Amniotic stem cell (primary cell): ENCODE measurements at regions not wholly inside any gene's neighbourhood (a gene's known extent, or its start where the extent isn't known, plus 50 kb on each side); places are given as distances from the start of the nearest gene placed in this dataset.

Source experiments
- DNase-seq: peaks from one replicate; lab custom pipeline; 2025; lab: John Stamatoyannopoulos, UW

GRCh38 chr10:3428826-3429225 lies 256.2 kb upstream of the PITRM1 start:
- no peak for DNase-seq

- no peak for DNase-seq
Observed at GRCh38 chr10:3427950-3428354, 255.4 kb upstream of the PITRM1 start.

DNA sequence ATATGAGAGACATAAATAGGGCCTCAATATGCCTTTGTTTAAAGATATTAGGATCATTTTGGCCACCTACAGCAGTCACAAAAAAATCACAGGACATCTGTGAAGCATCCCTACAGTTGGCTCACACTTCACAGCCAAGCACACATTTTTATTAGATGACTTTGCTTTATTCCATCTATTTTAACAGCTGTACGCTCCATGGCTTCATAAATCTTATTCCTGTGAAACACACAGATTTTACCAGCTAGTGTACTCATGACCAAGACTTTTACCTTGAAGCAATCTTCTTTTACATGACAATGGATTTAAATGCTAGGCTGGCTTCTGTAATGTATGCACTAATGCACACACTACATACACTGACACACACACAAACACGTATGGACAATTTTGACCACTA lies 254.8 kb upstream of the PITRM1 start:
- no peak for DNase-seq

GRCh38 chr10:3426190-3426845 lies 253.7 kb upstream of the PITRM1 start:
- DNase-seq, result no peak

DNA sequence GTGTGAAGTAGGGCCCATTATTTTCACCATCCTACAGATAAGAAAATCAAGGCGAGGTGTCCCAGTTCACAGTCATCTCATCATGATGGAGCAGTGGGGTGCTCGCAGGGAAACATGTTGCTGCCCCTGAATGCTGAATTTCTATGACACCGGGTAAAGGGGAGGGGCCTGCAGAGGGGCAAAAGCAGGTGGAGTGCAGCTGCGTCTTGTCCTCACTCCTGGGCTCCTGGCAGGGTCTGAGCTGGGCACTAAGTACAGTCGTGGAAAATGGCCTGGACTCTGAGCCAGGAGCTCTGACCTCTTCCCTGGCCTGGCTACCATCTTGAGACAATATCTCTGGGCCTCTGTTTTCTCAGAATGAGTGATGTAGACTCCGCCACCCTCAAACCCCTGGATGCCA lies 253.1 kb upstream of the PITRM1 start:
- no peak for DNase-seq

DNA sequence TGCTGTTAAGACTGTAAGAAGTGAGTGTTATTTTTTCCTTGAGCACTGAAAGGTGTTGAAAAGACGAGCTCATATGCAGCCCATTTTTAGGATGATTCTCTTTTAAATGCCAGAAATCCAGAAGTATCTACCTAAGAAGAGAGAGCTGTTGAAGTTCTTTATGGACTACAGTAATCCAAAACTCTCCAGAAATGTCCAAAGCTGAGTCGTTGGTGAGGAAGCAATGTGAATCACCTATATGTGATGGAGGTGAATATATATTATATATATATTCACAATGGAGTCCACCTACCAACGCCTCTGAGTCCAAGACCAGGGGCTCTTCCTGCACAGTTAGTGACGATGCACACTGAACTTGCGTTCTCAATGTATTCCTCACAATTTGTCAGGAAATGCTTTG lies 252.7 kb upstream of the PITRM1 start:
- no peak for DNase-seq

DNA sequence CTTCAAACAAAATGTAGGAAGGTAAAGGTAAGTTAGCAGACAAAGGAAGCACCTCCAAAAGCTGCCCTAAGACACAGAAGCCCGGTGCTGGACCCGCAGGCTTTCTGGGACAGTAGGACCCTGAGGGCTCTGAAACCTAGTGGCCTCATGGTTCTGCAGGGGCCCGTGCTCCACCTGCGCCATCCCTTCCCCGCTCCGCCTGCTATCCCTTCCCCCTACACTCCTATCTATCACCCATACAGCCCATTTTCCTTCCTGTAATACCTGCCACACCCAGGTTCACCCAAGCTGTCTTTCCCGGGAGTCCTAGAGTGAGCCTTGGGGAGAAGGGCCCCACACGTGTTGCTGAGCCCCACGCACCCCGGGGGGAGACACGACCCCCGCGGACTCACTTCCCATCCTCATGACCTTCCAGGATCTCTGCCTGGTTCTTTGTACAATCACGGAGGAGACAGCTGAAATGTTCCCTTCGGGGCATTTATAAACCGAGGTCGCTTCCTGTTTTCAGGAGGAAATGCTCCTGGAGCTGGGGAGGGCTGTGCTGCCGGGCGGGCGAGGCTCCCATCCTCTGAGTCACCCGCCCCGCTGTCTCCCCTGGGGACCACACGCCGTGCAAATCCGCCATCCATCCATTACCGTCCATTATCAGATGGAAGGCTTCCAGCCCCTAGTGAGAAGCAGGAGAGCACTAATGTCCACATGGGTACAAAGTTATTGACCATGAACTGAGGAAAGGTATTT lies 251.7 kb upstream of the PITRM1 start:
- no peak for DNase-seq

DNA sequence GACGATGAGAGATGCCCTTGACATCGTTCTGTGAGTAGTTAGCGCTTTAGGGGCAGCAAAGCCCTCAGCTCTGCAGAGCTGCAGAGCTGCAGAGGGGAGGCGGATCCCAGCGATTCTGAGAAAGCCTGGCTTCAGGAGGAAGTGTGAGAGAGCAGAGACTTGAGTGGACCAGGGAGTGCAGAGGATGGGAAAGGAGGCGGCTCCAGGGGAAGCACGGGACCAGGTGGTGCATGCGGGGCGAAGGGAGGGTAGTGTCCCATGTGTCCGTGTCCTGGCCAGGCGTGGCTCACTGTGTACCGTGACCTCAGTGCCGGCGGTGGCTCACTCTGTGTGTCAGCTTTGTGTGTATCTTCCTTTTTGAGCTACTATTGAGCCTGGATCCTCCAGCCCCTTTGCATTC lies 250.8 kb upstream of the PITRM1 start:
- no peak for DNase-seq

DNA sequence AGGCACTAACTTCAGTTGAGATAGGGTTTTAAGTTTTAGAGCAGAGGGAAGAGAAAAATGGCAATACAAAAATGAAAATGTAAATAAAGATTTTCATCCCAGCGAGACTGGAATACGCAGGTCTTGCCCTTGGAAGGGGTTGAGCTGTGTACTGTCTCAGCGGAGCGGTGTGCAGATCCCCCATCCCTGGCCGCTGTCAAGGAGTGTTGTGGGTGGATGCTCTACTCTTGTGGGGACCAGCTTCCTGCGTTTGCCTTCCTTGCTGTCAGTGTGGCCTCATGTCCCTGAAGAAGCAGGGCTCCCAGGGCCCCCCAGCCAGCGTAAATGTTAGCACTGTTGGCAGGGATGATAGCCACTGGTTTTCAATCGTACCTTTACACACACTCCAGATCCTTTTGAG lies 249.7 kb upstream of the PITRM1 start:
- no peak for DNase-seq

DNA sequence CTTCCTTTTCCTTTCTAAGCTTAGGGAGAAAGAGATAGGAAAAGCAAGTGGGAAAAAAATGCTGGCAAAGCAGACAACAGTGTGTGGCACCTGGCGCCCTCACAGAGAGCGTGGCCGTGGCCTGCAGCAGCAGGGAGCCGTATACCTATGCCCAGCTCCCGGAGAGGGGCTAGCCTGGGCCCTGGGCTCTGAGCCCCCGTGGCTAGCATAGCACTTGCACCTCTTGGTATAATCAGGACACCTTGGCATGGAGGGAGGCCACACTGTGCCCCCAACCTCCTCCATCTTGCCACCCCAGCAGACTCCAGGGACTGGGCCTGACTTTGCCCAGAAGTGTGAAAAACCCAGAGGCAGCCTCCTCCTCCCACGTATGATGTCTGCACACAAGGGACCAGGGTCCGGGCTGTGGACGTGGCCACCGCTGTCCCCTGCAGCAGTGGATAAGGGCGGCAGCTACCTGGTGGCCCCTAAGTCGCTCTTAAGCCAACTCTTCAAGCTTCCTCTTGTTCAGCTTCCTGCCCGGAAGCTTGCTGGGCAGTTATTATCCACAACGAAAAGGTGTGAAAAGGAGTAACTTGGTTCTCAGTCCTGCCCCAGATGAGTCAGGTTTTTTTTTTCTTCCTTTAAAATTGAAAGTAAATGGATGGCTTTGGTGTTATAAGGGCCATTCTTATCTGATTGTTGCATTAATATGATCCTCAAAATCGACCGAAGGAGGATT lies 249.1 kb upstream of the PITRM1 start:
- DNase-seq, result no peak

GRCh38 chr10:3420527-3421469 lies 248.2 kb upstream of the PITRM1 start:
- DNase-seq, result no peak

DNA sequence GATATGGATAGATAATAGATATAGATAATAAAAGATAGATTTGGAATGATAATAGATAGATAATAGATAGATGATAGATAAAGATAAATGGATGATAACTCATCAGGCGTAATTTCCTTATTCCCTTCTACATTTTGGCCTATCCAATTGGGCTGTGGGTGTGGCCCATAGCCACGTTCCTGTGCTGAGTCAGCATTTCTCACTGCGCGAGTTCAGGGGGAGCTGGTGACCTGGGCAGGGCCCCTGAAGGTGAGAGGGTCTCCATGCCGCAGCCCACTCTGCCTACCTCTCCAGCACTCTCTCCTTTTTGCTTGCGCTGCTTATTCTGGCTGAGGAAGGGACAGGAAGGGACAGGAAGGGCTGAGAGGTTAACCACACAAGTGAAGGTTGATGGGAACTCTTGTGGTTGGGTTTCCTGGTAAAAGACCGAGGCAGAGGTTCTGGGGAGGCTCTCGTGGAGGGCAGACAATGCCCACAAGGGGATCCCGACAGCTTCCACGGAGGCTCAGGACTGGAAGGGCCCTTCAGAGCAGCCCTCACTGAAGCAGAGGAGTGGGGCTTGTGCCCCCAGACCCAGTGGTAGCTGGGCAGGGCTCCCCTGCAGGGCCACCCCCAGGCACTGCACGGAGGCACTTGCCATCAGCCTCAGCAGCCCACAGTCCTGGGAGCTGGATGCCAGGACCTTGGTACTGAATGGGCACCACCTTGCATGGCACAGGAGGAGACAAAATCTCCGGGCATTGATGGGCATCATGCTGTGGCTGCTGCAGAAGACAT lies 247.3 kb upstream of the PITRM1 start:
- DNase-seq, result no peak

DNA sequence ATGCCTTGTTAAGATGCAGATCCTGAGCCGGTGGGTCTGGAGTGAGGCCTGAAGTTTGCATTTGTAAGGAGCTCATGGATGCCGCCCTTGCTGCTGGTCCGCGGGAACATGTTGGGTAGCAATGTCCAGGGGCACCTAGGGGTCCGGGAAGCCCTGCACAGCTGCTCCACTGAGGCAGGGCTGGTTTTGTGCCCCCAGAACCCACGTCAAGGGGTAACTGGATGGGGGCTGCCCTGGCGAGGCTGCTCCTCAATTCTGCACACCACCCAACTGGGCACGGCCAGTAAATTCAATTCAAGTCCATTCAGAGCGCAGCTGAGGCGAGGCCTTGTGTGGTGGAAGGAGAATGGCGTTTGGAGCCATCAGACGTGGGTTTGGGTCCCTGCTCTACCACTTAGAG lies 246.3 kb upstream of the PITRM1 start:
- DNase-seq, result no peak

DNA sequence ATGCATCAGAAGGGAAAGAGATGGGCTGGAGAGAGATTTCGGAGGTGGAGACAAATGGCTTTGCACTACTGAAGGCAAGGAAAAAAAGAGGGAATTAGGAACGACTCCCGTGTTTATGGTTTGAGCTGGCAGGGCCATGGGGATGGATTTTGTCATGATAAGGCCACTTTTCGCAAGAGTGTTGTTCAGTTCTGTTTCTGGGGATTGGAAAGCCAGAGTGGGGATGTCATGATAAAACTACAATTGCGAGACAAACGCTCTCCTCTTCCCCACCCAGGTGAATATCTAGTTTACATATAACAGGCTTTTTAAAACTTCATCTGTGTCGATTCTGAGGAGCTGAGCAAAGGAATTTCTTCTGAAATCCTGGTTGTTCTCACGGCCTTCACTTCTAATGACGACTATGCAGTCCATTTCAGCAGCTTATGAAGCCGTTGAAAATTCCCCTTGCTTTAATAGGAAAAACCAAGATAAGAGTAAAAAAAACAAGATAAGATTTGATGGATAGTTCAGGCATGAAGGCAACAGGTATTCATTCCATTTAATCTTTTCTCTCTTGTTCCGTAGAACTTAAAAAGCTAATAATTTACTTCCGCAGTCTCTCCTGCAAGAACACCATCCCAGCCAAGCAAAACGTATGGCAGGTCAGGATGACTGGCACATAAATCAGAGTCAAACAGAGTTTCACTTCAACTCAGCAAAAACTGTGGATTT lies 245.6 kb upstream of the PITRM1 start:
- DNase-seq, result no peak

- DNase-seq, result no peak
Observed at GRCh38 chr10:3417096-3417495, 244.5 kb upstream of the PITRM1 start.

DNA sequence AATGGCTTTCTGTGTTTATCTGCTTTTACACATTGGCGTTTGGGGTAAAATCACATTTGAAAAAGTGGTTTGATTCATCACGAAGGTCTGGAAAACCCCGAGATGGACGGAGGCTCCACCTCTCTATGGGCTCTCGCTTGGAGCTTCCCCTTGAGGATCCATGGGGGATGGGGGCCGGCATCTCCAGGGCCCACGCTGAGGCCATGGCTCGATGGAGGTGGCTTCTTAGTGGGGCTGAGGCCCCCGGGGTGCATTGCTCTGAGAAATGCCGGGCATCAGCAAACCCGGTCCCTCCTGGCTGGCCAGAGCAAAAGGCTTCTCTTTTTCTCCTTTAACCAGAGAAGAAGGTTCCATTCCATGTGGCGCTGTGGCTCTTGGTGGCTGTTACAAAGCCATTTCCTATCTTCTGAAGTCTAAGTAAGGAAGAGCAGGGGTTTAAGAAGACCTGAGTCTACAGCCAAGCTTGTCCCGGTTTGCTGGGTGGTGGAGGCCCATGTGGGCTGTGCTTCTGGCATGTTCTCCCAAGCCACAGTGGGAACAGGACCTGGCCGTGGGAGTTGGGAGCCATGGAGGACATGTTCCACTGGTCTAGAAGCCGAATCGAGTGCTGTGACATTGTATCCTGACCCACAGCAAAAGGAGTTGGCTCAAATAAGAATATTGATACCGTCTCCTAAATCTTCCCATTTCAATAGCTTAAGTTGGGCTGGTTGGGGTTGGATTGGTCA lies 243.5 kb upstream of the PITRM1 start:
- no peak for DNase-seq

DNA sequence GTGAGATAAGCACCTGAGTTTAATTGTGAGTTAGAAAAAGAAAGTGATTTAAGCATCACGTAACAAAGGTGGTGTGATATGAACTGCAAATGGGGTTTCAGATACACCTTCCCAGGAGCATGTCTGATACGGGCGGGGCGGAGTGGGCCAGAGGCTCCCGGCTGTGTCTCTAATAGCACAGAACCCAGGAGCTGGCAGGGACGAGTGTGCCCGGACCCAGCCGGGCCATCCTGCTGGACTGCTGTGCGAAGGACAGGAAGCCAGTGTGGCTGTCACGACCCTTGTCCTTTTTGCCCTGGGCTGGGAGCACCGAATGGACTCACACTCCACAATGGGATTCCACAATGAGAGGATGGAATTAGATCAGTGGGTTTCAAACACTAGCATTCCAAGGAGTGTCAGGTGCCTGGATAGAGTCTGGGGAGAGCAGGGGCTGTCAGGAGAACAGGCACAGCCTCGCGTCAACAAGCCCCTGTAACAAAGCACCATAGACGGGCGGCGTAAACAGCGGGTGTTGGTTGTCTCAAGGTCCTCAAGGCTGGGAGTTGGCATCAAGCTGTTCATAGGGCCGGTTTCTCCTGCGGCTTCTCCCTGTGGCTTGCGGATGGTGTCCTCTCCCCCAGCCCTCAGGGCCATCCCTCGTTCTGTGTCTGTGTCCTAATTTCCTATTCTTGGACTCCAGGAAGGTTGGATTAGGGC lies 242.6 kb upstream of the PITRM1 start:
- no peak for DNase-seq

DNA sequence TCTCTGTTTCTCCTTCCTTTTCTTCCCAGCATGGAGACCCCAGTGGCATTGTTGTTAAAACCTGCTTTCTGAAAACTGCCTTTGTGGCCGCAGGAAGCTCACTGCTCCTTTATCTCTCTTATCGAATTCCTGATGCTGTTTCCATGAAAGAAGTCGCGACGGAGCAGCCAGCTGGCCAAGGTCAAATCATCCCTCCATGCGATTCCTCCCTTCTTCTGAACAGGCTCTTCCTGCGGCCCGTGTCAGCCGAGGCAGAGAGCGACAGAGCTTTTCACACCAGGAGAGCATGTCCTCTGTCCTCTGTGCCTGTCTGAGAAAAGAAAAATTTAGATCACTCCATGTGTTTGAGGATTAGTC lies 242.1 kb upstream of the PITRM1 start:
- DNase-seq, result no peak

DNA sequence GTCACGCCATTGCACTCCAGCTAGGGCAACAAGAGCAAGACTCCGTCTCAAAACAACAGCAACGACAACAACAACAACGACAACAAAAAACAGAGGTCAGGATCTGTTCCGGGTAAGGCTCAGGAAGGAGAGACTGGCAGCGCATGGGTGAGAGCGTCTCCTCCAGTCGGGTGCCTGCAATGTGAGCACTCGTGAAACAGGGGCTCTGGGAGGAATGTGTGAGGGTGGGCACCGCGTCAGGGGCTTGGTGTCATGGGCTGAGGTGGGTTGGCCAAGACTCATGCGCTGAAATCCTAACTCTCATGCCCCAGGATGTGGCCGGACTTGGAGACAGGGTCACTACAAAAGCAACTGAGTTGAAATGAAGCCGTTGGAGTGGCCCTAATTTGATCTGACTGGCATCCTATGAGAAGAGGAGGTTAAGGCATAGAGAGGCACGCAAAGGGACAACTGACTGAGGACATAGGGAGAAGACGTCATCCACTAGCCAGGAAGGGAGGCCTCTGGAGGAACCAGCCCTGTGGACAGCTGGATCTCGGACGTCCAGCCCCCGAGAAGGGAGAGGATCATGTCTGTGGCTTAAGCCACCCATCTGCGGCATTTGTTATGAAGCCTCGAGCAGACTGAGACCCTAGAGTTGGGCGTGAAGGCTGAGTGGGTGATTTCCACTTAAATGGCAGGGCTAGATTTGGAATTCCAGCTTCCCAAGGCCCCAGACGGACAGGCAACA lies 241.5 kb upstream of the PITRM1 start:
- DNase-seq, result no peak
